HepG2 (cell line): ENCODE measurements at regions not wholly inside any gene's neighbourhood (a gene's known extent, or its start where the extent isn't known, plus 50 kb on each side); places are given as distances from the start of the nearest gene placed in this dataset.
A peak's percentile ranks its signal among the peaks of the same experiment; 100 is the strongest.

Source experiments
- AGO1 ChIP-seq: fragments of 200-400 bp; formaldehyde crosslinking; IDR thresholded peaks from 2 replicates; pipeline ENCODE4 v1.6.1; 2017; ENCODE audit warnings: mild to moderate bottlenecking, low read depth, low read length, moderate library complexity; ENCODE audit not compliant: poor library complexity, severe bottlenecking
- AHDC1 ChIP-seq: sonication (generic); formaldehyde crosslinking; IDR thresholded peaks from 2 replicates; pipeline ENCODE4 v1.5.1; 2020; ENCODE audit warnings: mild to moderate bottlenecking, missing genetic modification reagents, borderline replicate concordance
- EHMT2 ChIP-seq: fragments of 200-600 bp; sonication (generic); IDR thresholded peaks from 2 replicates; pipeline ENCODE4 v1.7.0; 2017; ENCODE audit warnings: antibody characterized with exemption, low read depth, low read length, borderline replicate concordance
- ETV6 ChIP-seq: sonication (generic); formaldehyde crosslinking; conservative IDR thresholded peaks from 2 replicates; pipeline ENCODE4 v1.4.0; 2020; ENCODE audit warnings: missing genetic modification reagents
- FOXA1 ChIP-seq, 2 experiments: fragments of 450-650 bp in 1 of 2; sonication (generic) in 1 of 2; formaldehyde crosslinking in 1 of 2; IDR thresholded peaks; 2 replicates each; pipeline versions ENCODE4 v1.4.0 to v1.6.1; 2016 to 2020; ENCODE audit warnings: missing genetic modification reagents in 1 of 2
- HNF4A ChIP-seq: sonication (generic); formaldehyde crosslinking; IDR thresholded peaks from 2 replicates; pipeline ENCODE4 v1.4.0; 2020; ENCODE audit warnings: missing genetic modification reagents
- KDM2A ChIP-seq: sonication (generic); formaldehyde crosslinking; IDR thresholded peaks from 2 replicates; pipeline ENCODE4 v1.4.0; 2020; ENCODE audit warnings: low read depth, missing genetic modification reagents, borderline replicate concordance
- KLF11 ChIP-seq: IDR thresholded peaks from 2 replicates; pipeline ENCODE4 v1.6.1; 2016; ENCODE audit warnings: missing compliant biosample characterization
- KLF13 ChIP-seq: sonication (generic); formaldehyde crosslinking; IDR thresholded peaks from 2 replicates; pipeline ENCODE4 v1.4.0; 2020; ENCODE audit warnings: mild to moderate bottlenecking, missing genetic modification reagents
- NR2F6 ChIP-seq, 2 experiments: IDR thresholded peaks; 2 replicates each; pipeline ENCODE4 v1.6.1; 2016; ENCODE audit warnings: antibody characterized with exemption in 1 of 2, mild to moderate bottlenecking in 1 of 2
- SP140L ChIP-seq: sonication (generic); formaldehyde crosslinking; IDR thresholded peaks from 2 replicates; pipeline ENCODE4 v1.4.0; 2020; ENCODE audit warnings: missing genetic modification reagents, borderline replicate concordance
- THRA ChIP-seq: sonication (generic); formaldehyde crosslinking; IDR thresholded peaks from 2 replicates; pipeline ENCODE4 v1.4.0; 2020; ENCODE audit warnings: missing genetic modification reagents, borderline replicate concordance
- ZFAT ChIP-seq: sonication (generic); formaldehyde crosslinking; conservative IDR thresholded peaks from 2 replicates; pipeline ENCODE4 v1.8.1; 2023; ENCODE audit warnings: missing genetic modification reagents, inconsistent platforms
- ZFY ChIP-seq: sonication (generic); formaldehyde crosslinking; IDR thresholded peaks from 2 replicates; pipeline ENCODE4 v1.4.0; 2020; ENCODE audit warnings: missing genetic modification reagents
- ZNF180 ChIP-seq: sonication (generic); formaldehyde crosslinking; IDR thresholded peaks from 2 replicates; pipeline ENCODE4 v1.4.0; 2020; ENCODE audit warnings: low read depth, missing genetic modification reagents, borderline replicate concordance
- ZNF296 ChIP-seq: sonication (generic); formaldehyde crosslinking; conservative IDR thresholded peaks from 2 replicates; pipeline ENCODE4 v1.5.0; 2020; ENCODE audit warnings: mild to moderate bottlenecking, missing genetic modification reagents
- ZNF30 ChIP-seq: sonication (generic); formaldehyde crosslinking; IDR thresholded peaks from 2 replicates; pipeline ENCODE4 v1.5.0; 2020; ENCODE audit warnings: mild to moderate bottlenecking, missing genetic modification reagents
- ZNF343 ChIP-seq: sonication (generic); formaldehyde crosslinking; IDR thresholded peaks from 2 replicates; pipeline ENCODE4 v1.4.0; 2020; ENCODE audit warnings: mild to moderate bottlenecking, missing genetic modification reagents
- ZNF710 ChIP-seq: sonication (generic); formaldehyde crosslinking; IDR thresholded peaks from 2 replicates; pipeline ENCODE4 v1.5.0; 2020; ENCODE audit warnings: mild to moderate bottlenecking, missing genetic modification reagents, borderline replicate concordance
- ZNF761 ChIP-seq: sonication (generic); formaldehyde crosslinking; conservative IDR thresholded peaks from 2 replicates; pipeline ENCODE4 v1.4.0; 2020; ENCODE audit warnings: mild to moderate bottlenecking, missing genetic modification reagents
- ZZZ3 ChIP-seq: sonication (generic); formaldehyde crosslinking; IDR thresholded peaks from 2 replicates; pipeline ENCODE4 v1.4.0; 2020; ENCODE audit warnings: missing genetic modification reagents, mild to moderate bottlenecking, borderline replicate concordance

- TF ChIP-seq ZNF180 (CRISPR knock-in tag) (no peak), ZNF296 (CRISPR knock-in tag) (no peak), AGO1 (no peak), FOXA1 (IDR thresholded peaks at IDR 0.05) (no peak), FOXA1 (CRISPR knock-in tag; IDR thresholded peaks at IDR 0.05) (0 out of 2 replicates have a peak, but pooled peaks have one; percentile 36), NR2F6 (IDR thresholded peaks at IDR 0.05) (no peak), NR2F6 (CRISPR knock-in tag; IDR thresholded peaks at IDR 0.05) (no peak), AHDC1 (CRISPR knock-in tag) (peak; percentile 85), THRA (CRISPR knock-in tag) (no peak), ETV6 (no peak), HNF4A (CRISPR knock-in tag) (peak; percentile 85), EHMT2 (no peak), ZFY (peak; percentile 43; the same call in 1 of the 2 replicates), KLF11 (CRISPR knock-in tag) (no peak), ZNF343 (CRISPR knock-in tag) (no peak), ZZZ3 (CRISPR knock-in tag) (no peak), ZNF761 (0 out of 2 replicates have a peak, but pooled peaks have one; percentile 13), KDM2A (CRISPR knock-in tag) (no peak), ZNF710 (CRISPR knock-in tag) (no peak), SP140L (CRISPR knock-in tag) (no peak), KLF13 (CRISPR knock-in tag) (no peak), ZNF30 (CRISPR knock-in tag) (no peak), ZFAT (no peak)
Measured at GRCh38 chr9:3151672-3152576, 308.0 kb upstream of the PUM3 start (continued).
